ENCODE measurements at regions not wholly inside any gene's neighbourhood (a gene's known extent, or its start where the extent isn't known, plus 50 kb on each side); places are given as distances from the start of the nearest gene placed in this dataset.
A peak's percentile ranks its signal among the peaks of the same experiment; 100 is the strongest.

DNA sequence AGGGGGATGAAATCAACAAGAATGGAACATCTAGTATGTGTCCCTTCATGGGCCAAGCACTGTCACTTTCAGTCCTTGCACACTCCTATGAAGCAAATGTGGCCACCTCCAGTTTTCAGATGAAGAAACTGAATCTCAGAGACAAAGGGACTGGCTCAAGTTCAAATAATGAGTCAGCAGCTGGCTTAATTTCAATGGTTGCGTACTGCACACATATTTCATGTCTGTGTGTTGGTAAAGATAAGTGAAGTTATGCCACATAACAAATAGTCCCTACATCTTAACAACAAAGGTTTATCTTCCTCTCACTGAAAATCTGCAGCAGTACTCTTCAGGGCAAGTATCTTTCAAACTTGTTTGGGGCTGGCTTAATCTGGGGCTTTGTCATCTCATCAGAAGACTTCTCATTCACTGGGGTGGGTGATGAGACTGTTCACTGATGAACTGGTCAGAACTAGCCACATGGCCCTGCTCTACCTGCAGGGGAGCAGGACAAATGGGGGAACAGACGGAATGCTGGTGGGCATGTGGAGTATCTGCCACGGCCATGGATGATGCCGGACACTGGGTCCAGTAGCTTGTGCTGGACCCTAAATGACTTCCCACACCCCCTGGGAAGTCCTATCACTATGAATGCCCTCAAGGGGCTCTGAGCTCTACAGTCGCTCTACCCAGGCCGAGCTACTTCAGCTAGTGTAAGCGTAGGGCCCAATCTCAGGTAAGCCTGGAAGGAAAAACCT, 263.2 kb downstream of the CYP26B1 start:
- TF ChIP-seq CTCF (IDR thresholded peaks at IDR 0.05), result no peak
- ATAC-seq (ENCODE audit: low FRiP score), result no peak
- no peak for DNase-seq (ENCODE audit: low spot score)

DNA sequence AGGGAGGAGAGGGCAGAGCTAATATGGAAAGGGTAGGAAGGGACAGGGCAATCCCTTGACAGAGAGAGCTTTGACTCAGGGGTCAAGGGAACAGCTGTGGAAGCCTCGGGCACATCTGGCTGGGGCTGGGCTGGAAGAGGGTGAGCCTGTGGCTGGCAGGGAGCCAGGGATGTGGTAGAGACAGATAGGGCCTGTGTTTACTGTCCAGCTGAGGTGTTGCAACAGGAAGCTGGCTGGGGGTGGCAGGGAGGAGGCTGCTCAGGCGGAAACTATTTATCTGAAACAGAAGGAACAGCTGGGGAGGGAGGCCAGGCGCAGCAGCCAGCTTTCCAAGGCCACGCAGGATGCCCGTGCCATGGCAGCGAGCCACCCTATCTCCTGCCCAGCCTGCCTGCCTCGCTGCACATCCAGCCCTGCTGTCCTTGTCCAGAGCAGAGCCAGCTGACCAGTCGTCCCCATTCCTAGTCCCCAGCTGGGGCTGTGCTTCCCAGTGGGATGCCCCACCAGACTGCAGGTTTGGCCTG, 264.7 kb downstream of the CYP26B1 start:
- TF ChIP-seq CTCF (IDR thresholded peaks at IDR 0.05), result no peak
- ATAC-seq (ENCODE audit: low FRiP score) (peak; percentile 71), DNase-seq (ENCODE audit: low spot score) (peak; percentile 75)

DNA sequence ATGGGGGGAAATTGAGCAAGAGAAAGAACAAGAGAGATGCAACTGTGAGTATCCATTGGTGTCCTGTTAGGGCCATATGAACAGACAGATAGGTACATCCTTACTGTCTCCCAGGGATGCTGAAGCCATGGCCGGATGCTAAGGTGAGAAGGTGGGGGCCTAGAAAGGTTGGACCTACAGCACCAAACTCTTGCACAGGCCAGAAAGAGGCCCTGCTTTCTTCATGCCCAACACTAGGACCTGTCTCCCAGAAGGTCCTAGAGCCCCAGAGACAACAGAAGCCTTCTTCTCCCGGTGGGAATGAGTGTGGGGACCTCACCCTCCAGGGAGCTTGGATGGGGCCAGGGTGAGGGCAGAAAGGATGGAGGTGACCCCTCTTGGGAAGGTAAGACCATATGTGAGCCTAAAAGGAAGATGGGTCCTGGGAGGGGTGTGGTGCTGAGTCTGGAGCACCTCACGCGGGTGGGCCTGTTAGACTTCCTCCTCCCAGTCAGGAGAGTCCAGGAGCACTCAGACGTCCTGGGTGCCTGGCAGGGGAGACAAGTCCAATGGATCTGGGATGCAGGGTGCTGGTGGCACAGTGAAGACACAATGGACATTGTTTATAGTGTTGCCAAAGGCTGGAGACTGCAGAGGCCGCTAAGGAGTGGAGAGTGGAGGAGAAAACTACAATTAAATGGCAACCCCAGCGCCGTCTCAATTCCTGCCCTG, 265.3 kb downstream of the CYP26B1 start:
- no peak for TF ChIP-seq CTCF (IDR thresholded peaks at IDR 0.05)
- no peak for ATAC-seq (ENCODE audit: low FRiP score)
- no peak for DNase-seq (ENCODE audit: low spot score)

GRCh38 chr2:71880846-71881610, 266.6 kb downstream of the CYP26B1 start:
- ATAC-seq (ENCODE audit: low FRiP score) (peak; percentile 37), DNase-seq (ENCODE audit: low spot score) (no peak)
- no peak for TF ChIP-seq CTCF (IDR thresholded peaks at IDR 0.05)

DNA sequence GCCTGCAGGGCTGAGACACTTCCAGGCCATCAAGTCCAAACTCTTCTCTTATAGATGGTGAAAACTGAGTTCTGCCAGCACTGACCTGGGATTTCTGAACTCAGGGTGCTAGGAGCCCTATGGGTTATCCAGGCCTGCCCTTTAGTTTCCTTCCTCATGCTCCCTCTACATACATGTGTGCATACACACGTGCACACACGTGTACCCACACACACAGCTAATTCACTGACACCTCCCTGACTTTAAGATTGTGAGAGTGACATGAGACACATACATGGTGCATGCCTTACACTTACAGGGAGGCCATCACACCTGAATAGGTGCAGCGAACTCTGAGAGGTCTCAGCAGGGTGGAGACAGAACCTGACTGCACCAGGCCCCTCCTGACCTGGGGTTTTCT, 267.4 kb downstream of the CYP26B1 start:
- no peak for DNase-seq (ENCODE audit: low spot score)
- TF ChIP-seq CTCF (IDR thresholded peaks at IDR 0.05), result no peak
- no peak for ATAC-seq (ENCODE audit: low FRiP score)

- ATAC-seq (ENCODE audit: low FRiP score), result no peak
- no peak for TF ChIP-seq CTCF (IDR thresholded peaks at IDR 0.05)
- no peak for DNase-seq (ENCODE audit: low spot score)
Observed at GRCh38 chr2:71879509-71880184, 268.0 kb downstream of the CYP26B1 start.

Data from omental fat pad (tissue), 3 donors.